ENCODE measurements at regions not wholly inside any gene's neighbourhood (a gene's known extent, or its start where the extent isn't known, plus 50 kb on each side); places are given as distances from the start of the nearest gene placed in this dataset.

DNA sequence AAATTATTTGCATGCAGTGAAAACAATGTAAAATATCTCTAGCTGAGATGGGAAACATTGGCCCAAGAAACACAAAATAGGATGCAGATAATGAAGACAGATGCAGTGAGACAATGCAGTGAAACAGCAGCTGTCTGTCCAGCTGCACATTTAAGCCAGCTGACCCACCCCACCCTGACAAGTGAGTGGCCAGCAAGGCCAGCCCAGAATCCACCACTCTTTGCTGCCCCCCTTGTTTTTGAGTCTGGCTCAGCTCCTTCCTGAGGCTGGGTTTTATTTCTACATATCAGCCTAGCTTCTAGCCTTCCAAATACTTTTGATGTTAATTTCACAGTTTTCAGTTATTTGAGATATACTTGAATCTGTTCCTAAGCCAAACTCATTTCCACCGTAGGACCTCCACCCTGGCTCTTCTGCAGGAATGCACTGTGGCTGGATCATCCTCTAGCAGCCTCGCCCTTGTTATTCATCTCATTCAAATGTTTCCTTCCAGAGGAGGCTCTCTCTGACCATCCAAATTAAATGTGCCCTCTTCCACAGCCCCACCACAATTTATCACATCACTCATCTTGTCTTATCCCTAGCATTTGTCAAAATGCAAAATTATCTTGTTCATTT is 154.1 kb upstream of the POU2AF2 start:
- no peak for DNase-seq

GRCh38 chr11:111089759-111090158 is 155.8 kb upstream of the POU2AF2 start:
- DNase-seq: no peak

GRCh38 chr11:111088847-111089355 is 156.6 kb upstream of the POU2AF2 start:
- no peak for DNase-seq

GRCh38 chr11:111086058-111086457 is 159.5 kb upstream of the POU2AF2 start:
- DNase-seq: no peak

DNA sequence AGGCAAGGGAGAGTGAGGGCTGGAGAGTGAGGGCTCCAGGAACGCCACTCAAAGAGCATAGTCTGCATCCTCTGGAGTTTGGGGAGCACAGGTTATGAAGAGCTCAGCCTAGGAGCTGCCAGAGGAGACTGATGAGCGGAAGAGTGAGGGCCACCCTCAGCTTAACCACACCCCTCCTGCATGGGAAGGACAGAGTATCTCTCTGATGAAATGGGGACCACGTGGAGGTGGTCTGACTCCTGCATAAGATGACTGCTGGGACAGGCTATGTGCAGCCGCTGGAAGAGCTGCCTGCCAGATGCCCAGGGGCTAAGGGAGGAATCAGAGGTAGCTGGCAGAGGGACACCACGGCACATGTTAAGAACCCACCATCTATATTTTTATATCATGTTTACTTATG is 162.9 kb upstream of the POU2AF2 start:
- DNase-seq: no peak

DNA sequence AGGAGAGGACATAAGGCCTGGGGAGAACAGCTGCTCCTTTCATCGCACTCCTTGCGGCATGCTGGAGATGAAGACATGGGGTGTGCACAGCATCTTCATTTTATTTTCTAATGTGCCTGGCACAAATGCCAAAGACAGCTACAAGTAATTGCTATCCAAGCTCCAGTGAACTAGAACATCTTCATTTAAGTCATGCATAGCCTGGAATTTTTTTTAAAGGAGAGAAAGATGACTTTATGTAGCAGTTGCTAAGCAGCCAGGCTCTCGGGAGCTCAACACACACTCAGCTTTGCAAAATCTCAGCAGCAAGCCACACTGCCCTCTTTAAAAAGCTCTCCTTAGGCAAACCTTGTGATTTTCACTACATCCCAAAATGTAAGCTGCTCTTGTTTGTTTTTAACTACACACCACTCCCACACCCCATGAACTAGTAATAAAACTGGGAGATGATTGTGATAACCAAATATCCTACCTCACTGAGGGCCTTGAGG is 164.5 kb upstream of the POU2AF2 start:
- no peak for DNase-seq

GRCh38 chr11:111077530-111078322 is 167.8 kb upstream of the POU2AF2 start:
- DNase-seq: no peak

DNA sequence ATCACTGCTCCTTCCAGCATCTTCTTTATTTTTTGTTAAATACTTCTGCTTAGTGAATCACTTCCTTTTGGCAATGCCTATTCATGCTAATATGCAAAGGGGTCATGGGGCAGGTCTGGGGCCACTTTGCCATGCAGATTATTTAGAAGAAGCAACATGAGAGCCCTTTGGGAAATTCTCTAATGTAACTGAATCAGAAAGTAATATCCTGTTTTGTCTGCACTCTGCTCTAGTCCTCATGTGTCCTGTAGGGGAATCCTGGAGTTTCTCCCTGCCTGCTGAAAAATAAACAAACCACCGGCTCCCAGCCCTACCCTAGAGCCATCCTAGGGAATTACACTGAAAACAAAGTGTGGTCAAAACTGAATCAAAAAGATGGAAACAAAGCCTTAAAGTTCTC is 176.5 kb upstream of the POU2AF2 start:
- peak; percentile 51 to 72 for DNase-seq

DNA sequence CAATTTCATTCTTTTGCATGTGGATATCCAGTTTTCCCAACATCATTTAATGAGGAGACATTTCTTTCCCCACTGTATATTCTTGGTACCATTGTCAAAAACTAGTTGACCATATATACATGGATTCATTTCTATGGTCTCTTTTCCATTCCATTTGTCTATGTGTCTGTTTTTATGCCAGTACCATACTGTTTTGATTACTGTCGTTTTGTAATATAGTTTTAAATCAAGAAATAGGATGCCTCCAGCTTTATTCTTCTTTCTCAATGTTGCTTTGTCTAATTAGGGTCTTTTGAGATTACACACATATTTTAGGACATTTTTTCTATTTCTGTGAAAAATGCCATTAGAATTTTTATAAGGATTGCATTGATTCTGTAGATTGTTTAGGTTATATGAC is 177.5 kb upstream of the POU2AF2 start:
- DNase-seq: no peak

DNA sequence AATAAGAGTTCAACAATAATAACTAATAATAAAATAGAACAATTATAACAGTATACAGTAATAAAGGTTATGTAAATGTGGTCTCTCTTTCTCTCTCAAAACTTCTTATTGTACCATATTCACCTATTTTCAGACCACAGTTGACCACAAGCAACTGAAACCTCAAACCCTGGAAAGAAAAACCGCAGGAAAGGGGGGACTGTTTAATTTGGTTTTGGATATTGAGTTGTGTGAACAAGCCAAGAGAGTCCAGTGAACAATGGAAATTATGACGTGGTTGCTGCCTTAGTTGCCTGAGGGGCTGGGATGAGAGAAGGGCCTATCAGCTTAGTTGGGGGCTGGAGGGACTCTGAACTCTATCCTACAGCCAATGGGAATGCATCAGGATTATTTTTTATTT is 178.7 kb upstream of the POU2AF2 start:
- DNase-seq: no peak

DNA sequence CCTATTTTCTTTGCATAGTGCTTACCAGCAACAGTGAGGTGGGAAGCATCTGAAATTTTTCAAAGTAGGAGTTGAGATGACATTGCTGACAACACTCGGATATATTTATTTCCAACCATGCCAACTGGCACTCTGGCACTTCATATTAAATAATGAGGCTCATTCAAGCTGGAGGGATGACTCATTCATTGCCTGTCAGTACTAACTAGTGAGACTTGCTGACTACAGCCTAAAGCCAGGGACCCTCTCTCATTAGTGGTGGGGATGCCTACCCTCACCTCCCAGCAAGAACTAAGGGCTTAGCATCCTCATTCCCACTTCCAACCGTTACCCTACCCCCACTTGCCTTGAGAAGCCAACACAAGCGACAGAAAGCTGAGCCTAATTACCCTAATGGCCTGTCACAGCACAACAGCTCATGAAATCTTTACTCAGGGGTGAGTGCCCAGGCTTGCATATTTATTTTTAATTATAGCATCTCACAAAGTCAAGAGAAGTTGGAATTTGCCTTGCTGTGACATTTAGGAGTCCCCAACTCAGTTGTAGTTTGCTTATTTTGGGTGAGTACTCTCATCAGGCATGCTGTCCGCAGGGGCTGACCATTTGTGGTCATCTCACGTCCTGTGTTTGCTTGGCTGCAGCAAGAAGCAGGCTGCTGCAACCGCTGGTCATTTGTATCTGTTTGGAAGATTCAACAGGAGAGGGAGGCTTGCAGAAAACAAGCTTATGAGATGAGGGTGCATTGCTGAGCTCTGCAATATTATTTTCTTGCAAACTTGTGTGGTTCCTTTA is 181.6 kb upstream of the POU2AF2 start:
- DNase-seq: no peak

- DNase-seq: no peak
Observed at GRCh38 chr11:111062420-111062819, 183.1 kb upstream of the POU2AF2 start.

GRCh38 chr11:111059726-111060125 is 185.8 kb upstream of the POU2AF2 start:
- no peak for DNase-seq

DNA sequence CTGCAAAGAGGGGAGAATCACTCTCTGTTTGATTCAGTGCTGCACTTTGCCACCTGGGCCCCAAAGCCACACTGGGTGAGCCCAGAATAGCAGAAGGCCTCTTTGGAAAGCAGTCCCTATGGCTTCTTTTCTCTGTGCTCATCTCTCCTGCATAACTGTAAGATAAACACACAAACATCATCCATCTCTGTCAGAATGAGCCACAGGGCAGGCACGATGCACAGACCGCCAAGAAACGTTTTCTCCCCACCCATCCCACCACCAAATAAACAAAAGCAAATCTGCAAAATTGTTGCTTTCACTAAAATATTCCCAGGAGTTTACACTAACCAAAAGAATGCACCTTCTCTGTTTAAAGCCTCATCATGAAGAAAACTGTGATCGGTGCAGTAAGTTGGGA is 196.4 kb upstream of the POU2AF2 start:
- no peak for DNase-seq

- no peak for DNase-seq
Observed at GRCh38 chr11:111047374-111047773, 198.2 kb upstream of the POU2AF2 start.

DNA sequence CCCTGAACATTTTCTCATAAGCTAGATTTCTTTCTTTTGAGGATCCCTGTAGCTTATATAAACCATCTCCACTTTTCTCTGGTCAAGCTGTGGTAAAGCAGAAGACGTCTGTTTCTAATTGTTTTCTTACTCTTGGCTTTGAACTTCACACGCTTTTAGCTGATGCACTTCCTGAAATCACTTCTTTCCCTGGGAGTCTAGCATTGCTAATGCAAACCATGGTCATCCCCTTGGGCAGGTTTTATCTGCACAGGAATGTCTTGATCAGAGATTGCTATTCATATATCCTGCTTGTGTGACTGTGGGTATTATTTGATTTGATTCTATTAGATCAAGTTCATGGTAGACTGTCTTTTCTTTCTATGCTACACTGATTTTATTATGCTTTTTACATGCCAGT is 199.2 kb upstream of the POU2AF2 start:
- no peak for DNase-seq

- DNase-seq: no peak
Observed at GRCh38 chr11:111045874-111046273, 199.7 kb upstream of the POU2AF2 start.

DNA sequence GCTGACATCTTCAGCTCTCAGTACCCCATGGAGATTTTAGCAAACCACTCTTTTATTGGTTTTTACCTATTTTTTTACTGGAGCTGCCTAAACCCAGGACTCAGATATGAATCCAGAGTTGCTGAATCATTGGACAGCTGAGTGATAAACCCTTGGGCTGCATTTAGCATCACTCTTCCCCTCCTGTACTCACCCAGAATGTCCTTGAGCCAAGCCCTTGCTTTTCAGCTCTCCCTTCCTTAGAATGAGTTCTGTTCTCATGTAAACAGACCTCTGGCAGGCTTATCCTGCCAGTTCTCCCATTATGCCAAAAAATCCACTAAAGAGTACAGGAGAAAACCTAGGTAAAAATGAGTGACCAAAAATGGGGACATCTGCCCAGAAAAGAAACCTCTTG is 200.1 kb upstream of the POU2AF2 start:
- DNase-seq: no peak

DNA sequence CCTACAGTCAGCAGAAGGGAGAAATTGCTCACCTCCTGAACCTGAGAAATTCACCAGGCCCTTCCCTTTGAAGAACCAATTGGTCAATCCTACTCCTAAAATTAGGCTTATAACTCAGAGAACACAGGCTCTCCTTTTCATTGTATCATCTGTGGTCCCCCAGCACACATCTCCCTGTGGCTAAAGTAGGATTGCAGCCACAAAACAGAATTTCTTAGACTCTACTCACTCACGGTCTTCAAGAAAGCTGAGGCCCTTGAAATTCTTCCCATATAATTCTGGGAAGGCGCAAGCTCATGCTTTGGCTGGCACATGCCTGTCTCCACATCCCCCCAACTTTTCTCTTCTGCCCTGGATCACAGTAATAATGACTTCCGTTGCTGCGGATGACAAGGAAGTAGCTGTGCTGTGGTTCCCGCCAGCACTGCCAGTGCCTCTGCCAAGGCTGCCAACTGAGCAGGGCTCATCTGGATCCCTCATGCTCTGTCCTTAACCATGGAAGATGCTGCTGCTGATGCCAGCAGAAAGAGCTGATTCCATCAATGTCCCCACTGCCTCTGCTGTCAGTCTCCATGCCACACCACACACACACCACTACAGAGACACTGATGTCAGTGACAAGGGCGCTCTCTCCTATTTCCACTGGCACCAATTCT is 200.6 kb upstream of the POU2AF2 start:
- no peak for DNase-seq

DNA sequence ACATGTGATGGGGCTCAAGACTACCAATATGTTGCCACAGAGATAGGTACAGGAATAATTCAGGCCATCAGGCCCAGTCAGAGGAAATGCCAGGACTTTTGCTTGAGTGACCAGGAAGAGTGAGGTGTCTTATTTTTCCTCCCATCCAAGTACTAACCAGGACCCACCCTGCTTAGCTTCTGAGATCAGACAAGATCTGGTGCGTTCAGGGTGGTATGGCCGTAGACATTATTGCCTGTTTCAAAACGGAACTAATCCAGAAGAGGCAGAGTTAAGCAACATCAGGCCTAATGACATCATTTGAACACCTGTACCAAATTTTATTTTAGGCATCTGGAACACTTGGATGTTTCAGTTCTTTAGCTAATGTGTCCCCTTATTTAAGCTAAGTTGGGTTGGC is 205.5 kb upstream of the POU2AF2 start:
- DNase-seq: no peak

GRCh38 chr11:111035746-111036145 is 209.8 kb upstream of the POU2AF2 start:
- DNase-seq: no peak

DNA sequence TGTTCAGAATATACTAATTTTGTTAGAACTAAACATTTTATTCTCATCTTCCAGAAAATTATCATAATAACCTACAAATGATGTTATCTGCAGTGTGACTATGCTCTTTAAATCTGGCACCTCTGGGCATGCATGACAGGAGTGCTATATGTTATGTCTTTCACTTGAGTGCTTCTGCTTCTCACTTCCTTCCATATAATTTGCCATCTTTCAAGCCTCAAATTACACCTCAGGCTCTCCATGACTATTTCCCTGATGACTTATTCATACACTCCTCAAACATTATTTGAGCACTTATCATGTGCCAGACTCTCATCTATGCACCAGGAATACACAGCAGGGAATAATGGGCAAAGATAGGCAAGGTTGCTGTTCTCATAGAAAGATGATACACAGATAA is 219.3 kb upstream of the POU2AF2 start:
- no peak for DNase-seq

DNA sequence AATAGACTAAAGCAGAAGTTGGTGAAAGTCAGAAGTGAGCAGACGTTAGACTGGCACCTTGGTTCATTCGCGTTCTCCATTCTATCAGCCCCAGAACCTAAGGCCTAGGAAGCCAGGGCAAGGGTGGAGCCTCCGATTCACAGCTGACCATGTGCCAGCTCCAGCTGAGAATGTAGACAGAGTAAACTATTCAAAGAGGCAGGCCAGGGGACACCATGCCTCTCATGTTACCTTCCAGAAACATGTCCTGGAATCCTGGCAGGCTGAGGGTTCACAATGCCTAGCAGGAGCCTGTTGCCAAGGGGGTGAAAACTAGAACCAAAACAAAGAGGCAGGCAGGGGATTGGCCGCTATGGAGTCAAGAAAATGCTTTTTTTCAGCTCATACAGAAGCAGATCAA is 224.4 kb upstream of the POU2AF2 start:
- DNase-seq: no peak
